ENCODE measurements at regions not wholly inside any gene's neighbourhood (a gene's known extent, or its start where the extent isn't known, plus 50 kb on each side); places are given as distances from the start of the nearest gene placed in this dataset.

DNA sequence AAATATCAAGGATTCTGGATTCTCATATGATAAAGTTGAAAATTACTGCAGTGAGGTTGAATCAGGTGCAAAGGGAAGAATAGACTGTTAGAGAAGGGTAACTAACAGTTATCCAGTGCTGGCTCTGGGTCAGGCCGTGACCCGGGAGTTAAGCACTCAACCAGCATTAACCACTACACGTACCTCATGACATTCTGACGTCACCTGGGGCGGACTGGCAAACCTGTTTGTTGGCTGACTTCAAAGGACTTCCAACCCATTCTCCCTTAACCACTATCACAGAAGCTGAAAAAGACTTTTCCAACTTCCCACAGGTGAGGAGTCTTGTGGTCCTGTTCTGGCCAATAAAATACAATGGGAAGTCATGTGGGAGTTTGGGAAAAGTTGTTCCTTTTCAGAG lies 268.9 kb downstream of the ENC1 start:
- no peak for DNase-seq (ENCODE audit: extremely low read depth, low read depth)
- TF ChIP-seq, protein P1, sequence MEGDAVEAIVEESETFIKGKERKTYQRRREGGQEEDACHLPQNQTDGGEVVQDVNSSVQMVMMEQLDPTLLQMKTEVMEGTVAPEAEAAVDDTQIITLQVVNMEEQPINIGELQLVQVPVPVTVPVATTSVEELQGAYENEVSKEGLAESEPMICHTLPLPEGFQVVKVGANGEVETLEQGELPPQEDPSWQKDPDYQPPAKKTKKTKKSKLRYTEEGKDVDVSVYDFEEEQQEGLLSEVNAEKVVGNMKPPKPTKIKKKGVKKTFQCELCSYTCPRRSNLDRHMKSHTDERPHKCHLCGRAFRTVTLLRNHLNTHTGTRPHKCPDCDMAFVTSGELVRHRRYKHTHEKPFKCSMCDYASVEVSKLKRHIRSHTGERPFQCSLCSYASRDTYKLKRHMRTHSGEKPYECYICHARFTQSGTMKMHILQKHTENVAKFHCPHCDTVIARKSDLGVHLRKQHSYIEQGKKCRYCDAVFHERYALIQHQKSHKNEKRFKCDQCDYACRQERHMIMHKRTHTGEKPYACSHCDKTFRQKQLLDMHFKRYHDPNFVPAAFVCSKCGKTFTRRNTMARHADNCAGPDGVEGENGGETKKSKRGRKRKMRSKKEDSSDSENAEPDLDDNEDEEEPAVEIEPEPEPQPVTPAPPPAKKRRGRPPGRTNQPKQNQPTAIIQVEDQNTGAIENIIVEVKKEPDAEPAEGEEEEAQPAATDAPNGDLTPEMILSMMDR (IDR thresholded peaks at IDR 0.05; ENCODE audit: low read depth, low read length), result no peak

DNA sequence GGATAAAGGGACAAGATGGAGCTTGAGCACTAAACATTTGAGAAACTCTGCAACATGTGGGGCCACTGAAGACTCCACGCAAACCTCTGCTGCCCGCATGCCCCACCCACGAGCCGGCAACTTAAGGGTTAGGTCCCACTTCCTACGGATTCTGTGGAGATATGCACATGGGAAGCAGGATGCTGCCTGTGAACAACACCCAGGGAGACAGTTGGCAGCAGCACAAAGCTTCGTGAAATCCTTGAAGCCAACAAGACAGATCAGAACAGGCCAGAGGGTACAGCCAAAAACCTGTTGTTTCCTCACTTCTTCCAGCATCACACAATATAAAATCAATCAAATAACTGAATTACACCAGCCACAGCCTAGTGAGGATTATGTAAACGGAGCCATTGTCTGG lies 270.4 kb downstream of the ENC1 start:
- TF ChIP-seq, protein P1 (IDR thresholded peaks at IDR 0.05; ENCODE audit: low read depth, low read length), result no peak

DNA sequence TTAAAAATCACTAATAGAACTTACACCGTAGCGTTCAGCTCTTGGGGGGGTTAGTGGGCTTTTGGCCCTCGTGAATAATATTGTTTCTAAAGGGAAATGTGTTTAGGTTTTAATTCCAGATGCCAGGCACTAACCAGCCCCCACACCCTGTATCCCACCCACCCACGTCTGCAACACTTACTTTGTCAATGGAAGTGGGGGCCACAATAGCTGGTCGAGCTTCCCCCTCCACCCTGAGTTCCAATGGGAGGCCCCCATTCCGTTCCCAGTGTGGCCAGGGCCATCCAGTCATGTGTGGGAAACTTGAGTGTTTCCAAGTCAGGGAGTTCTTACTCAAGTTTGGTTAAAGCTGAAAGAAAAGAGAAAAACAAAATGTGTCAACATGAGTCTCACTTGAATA lies 271.4 kb downstream of the ENC1 start:
- no peak for DNase-seq (ENCODE audit: extremely low read depth, low read depth)
- TF ChIP-seq, protein P1 (IDR thresholded peaks at IDR 0.05; ENCODE audit: low read depth, low read length), result no peak

More for the DNA sequence above, 270.4 kb downstream of the ENC1 start:
- DNase-seq (ENCODE audit: extremely low read depth, low read depth), result no peak

DNA sequence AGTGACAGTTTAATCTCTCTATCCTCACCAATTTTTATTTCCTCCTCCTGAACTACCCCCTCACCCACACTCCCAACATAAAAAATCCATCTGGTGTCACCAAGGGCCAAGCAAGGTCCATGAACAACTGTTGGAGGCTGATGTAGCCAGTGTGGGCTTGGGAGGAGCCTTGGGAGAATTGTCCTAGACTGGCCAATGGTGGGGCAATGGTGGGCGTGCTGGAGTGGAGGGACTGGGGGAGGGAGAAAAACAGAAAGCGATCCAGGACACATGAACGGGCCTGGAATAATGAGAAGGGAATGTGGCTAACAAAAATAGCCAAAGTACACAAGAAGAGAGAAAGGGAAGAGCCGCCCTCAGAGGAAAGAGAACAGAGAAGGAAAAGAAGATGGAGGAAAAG lies 272.6 kb downstream of the ENC1 start:
- no peak for DNase-seq (ENCODE audit: extremely low read depth, low read depth)

DNA sequence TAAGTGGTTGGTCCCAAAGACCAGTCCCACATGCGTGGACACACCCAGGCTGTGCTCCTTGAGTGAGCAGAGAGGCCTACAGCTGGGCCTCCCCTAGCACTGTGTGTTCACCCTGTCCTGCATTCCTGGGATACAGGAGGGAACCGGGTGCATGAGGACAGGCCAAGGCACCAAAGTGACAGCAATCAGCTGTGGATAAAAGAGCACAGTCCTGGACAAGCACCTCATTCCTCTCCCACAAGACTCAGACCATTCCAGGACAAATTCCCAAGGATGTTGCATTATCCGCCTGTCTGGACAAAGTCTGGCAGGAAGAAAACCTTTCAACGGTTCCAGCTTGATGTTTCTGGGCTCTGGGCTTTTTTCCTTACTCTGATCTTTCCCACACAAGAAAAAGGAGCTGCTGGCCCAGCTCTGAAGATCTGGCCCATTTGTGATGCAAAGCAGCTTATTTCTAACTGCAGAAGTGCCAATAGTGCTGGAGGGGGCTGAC lies 273.2 kb downstream of the ENC1 start:
- no peak for DNase-seq (ENCODE audit: extremely low read depth, low read depth)
- TF ChIP-seq, protein P1 (IDR thresholded peaks at IDR 0.05; ENCODE audit: low read depth, low read length), result no peak

More for the DNA sequence above, 272.6 kb downstream of the ENC1 start:
- TF ChIP-seq, protein P1 (IDR thresholded peaks at IDR 0.05; ENCODE audit: low read depth, low read length), result no peak

DNA sequence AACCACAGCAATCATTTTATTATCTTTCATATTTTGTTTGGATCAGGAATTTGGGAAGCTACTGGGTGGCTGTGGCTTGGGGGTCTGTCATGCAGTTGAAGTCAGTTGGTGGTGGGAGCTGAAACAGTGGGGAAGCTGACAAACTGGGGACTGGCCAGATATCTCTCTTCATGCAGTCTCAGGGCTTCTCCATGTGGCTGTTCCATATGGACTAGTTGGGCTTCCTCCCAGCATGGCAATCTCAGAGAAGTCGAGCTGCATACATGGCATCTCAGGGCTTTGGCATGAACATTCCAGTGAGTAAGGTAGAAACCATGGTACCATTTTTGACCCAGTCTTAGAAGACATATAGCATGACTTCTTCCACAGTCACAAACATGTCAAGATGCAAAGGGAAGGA lies 274.8 kb downstream of the ENC1 start:
- DNase-seq (ENCODE audit: extremely low read depth, low read depth), result no peak
- TF ChIP-seq, protein P1 (IDR thresholded peaks at IDR 0.05; ENCODE audit: low read depth, low read length), result no peak

DNA sequence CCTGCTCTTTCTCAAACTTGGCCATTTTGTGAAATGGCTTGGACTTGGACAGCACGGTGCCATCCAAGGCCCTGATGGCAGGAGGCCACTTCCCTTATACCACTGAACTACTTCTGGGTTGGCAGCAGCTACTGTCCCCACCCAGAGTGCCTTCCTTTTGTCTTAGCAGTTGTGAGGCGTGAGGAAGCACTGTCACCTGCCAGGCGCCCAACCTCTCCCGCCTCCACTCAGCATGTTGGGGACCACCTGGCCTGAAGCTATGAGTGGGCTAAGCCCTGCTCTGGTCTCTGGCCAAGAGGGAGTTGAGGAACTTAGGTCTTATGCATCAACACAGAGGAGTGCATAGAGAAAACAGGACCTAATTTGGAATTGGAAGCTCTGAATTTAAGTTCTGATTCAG lies 276.0 kb downstream of the ENC1 start:
- DNase-seq (ENCODE audit: extremely low read depth, low read depth), result no peak
- TF ChIP-seq, protein P1 (IDR thresholded peaks at IDR 0.05; ENCODE audit: low read depth, low read length), result no peak

All from AG09319 (cell line).